ENCODE measurements at regions not wholly inside any gene's neighbourhood (a gene's known extent, or its start where the extent isn't known, plus 50 kb on each side); places are given as distances from the start of the nearest gene placed in this dataset.

DNA sequence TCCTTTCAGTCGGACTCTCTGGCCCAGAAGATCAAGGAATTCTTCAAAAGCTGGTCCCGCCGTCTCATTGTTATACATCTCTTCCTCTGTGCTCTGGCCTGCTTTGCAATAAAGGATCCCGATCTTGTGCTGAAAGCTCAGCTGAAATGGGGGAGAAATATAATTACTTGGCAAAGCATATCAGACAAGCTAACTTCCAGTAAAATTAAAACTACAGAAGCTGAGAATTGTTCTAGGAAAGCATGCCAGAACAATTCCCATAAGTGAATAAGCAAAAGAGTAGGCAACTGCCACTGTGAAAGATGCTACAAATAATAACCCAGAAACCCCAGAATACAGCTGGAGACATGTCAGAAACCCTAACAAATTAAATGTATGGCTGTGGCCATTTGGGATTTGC lies 146.1 kb downstream of the SIPA1L2 start:
- TF ChIP-seq, protein P1, sequence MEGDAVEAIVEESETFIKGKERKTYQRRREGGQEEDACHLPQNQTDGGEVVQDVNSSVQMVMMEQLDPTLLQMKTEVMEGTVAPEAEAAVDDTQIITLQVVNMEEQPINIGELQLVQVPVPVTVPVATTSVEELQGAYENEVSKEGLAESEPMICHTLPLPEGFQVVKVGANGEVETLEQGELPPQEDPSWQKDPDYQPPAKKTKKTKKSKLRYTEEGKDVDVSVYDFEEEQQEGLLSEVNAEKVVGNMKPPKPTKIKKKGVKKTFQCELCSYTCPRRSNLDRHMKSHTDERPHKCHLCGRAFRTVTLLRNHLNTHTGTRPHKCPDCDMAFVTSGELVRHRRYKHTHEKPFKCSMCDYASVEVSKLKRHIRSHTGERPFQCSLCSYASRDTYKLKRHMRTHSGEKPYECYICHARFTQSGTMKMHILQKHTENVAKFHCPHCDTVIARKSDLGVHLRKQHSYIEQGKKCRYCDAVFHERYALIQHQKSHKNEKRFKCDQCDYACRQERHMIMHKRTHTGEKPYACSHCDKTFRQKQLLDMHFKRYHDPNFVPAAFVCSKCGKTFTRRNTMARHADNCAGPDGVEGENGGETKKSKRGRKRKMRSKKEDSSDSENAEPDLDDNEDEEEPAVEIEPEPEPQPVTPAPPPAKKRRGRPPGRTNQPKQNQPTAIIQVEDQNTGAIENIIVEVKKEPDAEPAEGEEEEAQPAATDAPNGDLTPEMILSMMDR (IDR thresholded peaks at IDR 0.05; ENCODE audit: insufficient read depth, low read length): no peak
- TF ChIP-seq SPI1 (IDR thresholded peaks at IDR 0.05; ENCODE audit: borderline replicate concordance, low read depth) (no peak), GABPA (IDR thresholded peaks at IDR 0.05; ENCODE audit: low read depth) (no peak)
